ENCODE measurements at regions not wholly inside any gene's neighbourhood (a gene's known extent, or its start where the extent isn't known, plus 50 kb on each side); places are given as distances from the start of the nearest gene placed in this dataset.

- no peak overlapping the region for H3K4me3 ChIP-seq (replicated peaks; ENCODE audit: insufficient read depth, low read length)
- no peak for DNase-seq (ENCODE audit: low read depth in 1 of 2, low spot score in 1 of 2)
- H3K27me3 ChIP-seq (ENCODE audit: insufficient read depth, poor library complexity, severe bottlenecking) = no peaks in the 10 kb centered on the region
- H3K27ac ChIP-seq (replicated peaks) = no peak overlapping the region
- no peak for TF ChIP-seq SPI1 (IDR thresholded peaks at IDR 0.05; ENCODE audit: borderline replicate concordance, low read depth)
- no peak for TF ChIP-seq GABPA (IDR thresholded peaks at IDR 0.05; ENCODE audit: low read depth)
- TF ChIP-seq, protein P1, sequence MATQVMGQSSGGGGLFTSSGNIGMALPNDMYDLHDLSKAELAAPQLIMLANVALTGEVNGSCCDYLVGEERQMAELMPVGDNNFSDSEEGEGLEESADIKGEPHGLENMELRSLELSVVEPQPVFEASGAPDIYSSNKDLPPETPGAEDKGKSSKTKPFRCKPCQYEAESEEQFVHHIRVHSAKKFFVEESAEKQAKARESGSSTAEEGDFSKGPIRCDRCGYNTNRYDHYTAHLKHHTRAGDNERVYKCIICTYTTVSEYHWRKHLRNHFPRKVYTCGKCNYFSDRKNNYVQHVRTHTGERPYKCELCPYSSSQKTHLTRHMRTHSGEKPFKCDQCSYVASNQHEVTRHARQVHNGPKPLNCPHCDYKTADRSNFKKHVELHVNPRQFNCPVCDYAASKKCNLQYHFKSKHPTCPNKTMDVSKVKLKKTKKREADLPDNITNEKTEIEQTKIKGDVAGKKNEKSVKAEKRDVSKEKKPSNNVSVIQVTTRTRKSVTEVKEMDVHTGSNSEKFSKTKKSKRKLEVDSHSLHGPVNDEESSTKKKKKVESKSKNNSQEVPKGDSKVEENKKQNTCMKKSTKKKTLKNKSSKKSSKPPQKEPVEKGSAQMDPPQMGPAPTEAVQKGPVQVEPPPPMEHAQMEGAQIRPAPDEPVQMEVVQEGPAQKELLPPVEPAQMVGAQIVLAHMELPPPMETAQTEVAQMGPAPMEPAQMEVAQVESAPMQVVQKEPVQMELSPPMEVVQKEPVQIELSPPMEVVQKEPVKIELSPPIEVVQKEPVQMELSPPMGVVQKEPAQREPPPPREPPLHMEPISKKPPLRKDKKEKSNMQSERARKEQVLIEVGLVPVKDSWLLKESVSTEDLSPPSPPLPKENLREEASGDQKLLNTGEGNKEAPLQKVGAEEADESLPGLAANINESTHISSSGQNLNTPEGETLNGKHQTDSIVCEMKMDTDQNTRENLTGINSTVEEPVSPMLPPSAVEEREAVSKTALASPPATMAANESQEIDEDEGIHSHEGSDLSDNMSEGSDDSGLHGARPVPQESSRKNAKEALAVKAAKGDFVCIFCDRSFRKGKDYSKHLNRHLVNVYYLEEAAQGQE (IDR thresholded peaks at IDR 0.05; ENCODE audit: insufficient replicate concordance, low read depth) = no peak
- TF ChIP-seq CTCF (IDR thresholded peaks at IDR 0.05; ENCODE audit: insufficient read depth, low read length) = no peak
- TF ChIP-seq POLR2AphosphoS5 (IDR thresholded peaks at IDR 0.05; ENCODE audit: low read depth) = no peak
Observed at GRCh38 chr9:14482856-14483255, 168.9 kb upstream of the NFIB start.

GRCh38 chr9:14480526-14480925 is 166.6 kb upstream of the NFIB start:
- TF ChIP-seq CTCF (IDR thresholded peaks at IDR 0.05; ENCODE audit: insufficient read depth, low read length) (no peak), POLR2AphosphoS5 (IDR thresholded peaks at IDR 0.05; ENCODE audit: low read depth) (no peak), GABPA (IDR thresholded peaks at IDR 0.05; ENCODE audit: low read depth) (no peak), SPI1 (IDR thresholded peaks at IDR 0.05; ENCODE audit: borderline replicate concordance, low read depth) (no peak)
- TF ChIP-seq, protein P1 (IDR thresholded peaks at IDR 0.05; ENCODE audit: insufficient replicate concordance, low read depth) = no peak
- DNase-seq (ENCODE audit: low read depth in 1 of 2, low spot score in 1 of 2) = no peak
- Histone ChIP-seq H3K27ac (replicated peaks) (no peak overlapping the region), H3K4me3 (replicated peaks; ENCODE audit: insufficient read depth, low read length) (no peak overlapping the region), H3K27me3 (ENCODE audit: insufficient read depth, poor library complexity, severe bottlenecking) (no peaks in the 10 kb centered on the region)

GRCh38 chr9:14479163-14479560 is 165.2 kb upstream of the NFIB start:
- H3K27ac ChIP-seq (replicated peaks) = no peak overlapping the region
- no peak overlapping the region for H3K4me3 ChIP-seq (replicated peaks; ENCODE audit: insufficient read depth, low read length)
- DNase-seq (ENCODE audit: low read depth in 1 of 2, low spot score in 1 of 2) = no peak
- no peak for TF ChIP-seq SPI1 (IDR thresholded peaks at IDR 0.05; ENCODE audit: borderline replicate concordance, low read depth)
- TF ChIP-seq, protein P1 (IDR thresholded peaks at IDR 0.05; ENCODE audit: insufficient replicate concordance, low read depth) = no peak
- TF ChIP-seq GABPA (IDR thresholded peaks at IDR 0.05; ENCODE audit: low read depth) = no peak
- no peaks in the 10 kb centered on the region for H3K27me3 ChIP-seq (ENCODE audit: insufficient read depth, poor library complexity, severe bottlenecking)

All from HL-60 (cell line).